HG03097 (cell line): ENCODE measurements at regions not wholly inside any gene's neighbourhood (a gene's known extent, or its start where the extent isn't known, plus 50 kb on each side); places are given as distances from the start of the nearest gene placed in this dataset.

Experiments used
- ATAC-seq: cut with Tn5 transposase; IDR thresholded peaks from one replicate; pipeline ENCODE4 v1.9.1; 2021; ENCODE audit not compliant: unreplicated experiment, low FRiP score

GRCh38 chr2:42865884-42866881 lies 73.8 kb upstream of the HAAO start:
- ATAC-seq, result no peak

GRCh38 chr2:42864641-42865280 lies 72.4 kb upstream of the HAAO start:
- ATAC-seq, result no peak

GRCh38 chr2:42864222-42864621 lies 71.8 kb upstream of the HAAO start:
- ATAC-seq, result no peak

- no peak for ATAC-seq
These were observed 71.4 kb upstream of the HAAO start for GRCh38 chr2:42863751-42864150.

- no peak for ATAC-seq
These were observed 70.9 kb upstream of the HAAO start for GRCh38 chr2:42863320-42863719.

GRCh38 chr2:42862669-42863185 lies 70.3 kb upstream of the HAAO start:
- no peak for ATAC-seq

- ATAC-seq, result no peak
These were observed 68.9 kb upstream of the HAAO start for GRCh38 chr2:42861321-42861720.

- ATAC-seq, result no peak
These were observed 68.1 kb upstream of the HAAO start for GRCh38 chr2:42860319-42861094.

GRCh38 chr2:42859791-42860190 lies 67.4 kb upstream of the HAAO start:
- ATAC-seq, result no peak

GRCh38 chr2:42859006-42859552 lies 66.7 kb upstream of the HAAO start:
- no peak for ATAC-seq

- no peak for ATAC-seq
These were observed 66.0 kb upstream of the HAAO start for GRCh38 chr2:42858140-42859005.

- no peak for ATAC-seq
These were observed 64.7 kb upstream of the HAAO start for GRCh38 chr2:42856891-42857632.

- no peak for ATAC-seq
These were observed 63.9 kb upstream of the HAAO start for GRCh38 chr2:42856106-42856860.

GRCh38 chr2:42855221-42855970 lies 63.0 kb upstream of the HAAO start:
- ATAC-seq, result no peak

GRCh38 chr2:42854207-42854818 lies 61.9 kb upstream of the HAAO start:
- ATAC-seq, result no peak

- ATAC-seq, result no peak
These were observed 61.3 kb upstream of the HAAO start for GRCh38 chr2:42853549-42854206.

- no peak for ATAC-seq
These were observed 60.4 kb upstream of the HAAO start for GRCh38 chr2:42852798-42853197.
